PC-9 (cell line): ENCODE measurements at regions not wholly inside any gene's neighbourhood (a gene's known extent, or its start where the extent isn't known, plus 50 kb on each side); places are given as distances from the start of the nearest gene placed in this dataset.
"Not testable (repeated sequence)": the region's sequence is repeated elsewhere in the genome, so short reads cannot be mapped to it uniquely, and the experiment has no call there.

Experiments used
- BruUV-seq: library from RNA; stranded (reverse); fragments of 400-500 nt; replicated peaks from 2 replicates; lab custom pipeline; 2021; lab: Mats Ljungman, UMichigan
- CTCF ChIA-PET: fragments of 300-600 bp; sonication (Branson Sonifier 250); formaldehyde crosslinking; loops from one replicate; lab custom pipeline; 2022; ENCODE audit warnings: antibody characterized with exemption; lab: Charles Lee
- POLR2A ChIA-PET: fragments of 300-600 bp; sonication (Branson Sonifier 250); formaldehyde crosslinking; loops from one replicate; lab custom pipeline; 2022; ENCODE audit warnings: antibody characterized with exemption; ENCODE audit not compliant: unreplicated experiment; lab: Charles Lee
- DNase-seq, 2 experiments: peaks; one replicate each; pipeline versions ENCODE4 v3.0.0 to v3.0.0-alpha.2; 2015 to 2022; ENCODE audit warnings: mixed read lengths in 1 of 2
- H2AFZ ChIP-seq: fragments of 200-600 bp; sonication (generic); 2 replicates; pipeline ENCODE4 v1.8.1; 2017; ENCODE audit warnings: antibody characterized with exemption
- H3F3A ChIP-seq: fragments of 200-600 bp; sonication (generic); 2 replicates; pipeline ENCODE4 v1.8.1; 2017; ENCODE audit warnings: antibody characterized with exemption, mild to moderate bottlenecking, low read depth; ENCODE audit not compliant: insufficient read depth
- H3K27ac ChIP-seq: fragments of 200-600 bp; sonication (generic); 2 replicates; pipeline ENCODE4 v1.6.1; 2016; ENCODE audit warnings: mixed run types
- H3K27me3 ChIP-seq: fragments of 200-600 bp; sonication (generic); 2 replicates; pipeline ENCODE4 v1.6.1; 2016; ENCODE audit warnings: low read depth, mixed run types; ENCODE audit not compliant: insufficient read depth
- H3K36me3 ChIP-seq: fragments of 200-600 bp; sonication (generic); 2 replicates; pipeline ENCODE4 v1.6.1; 2016; ENCODE audit warnings: low read depth, mixed run types
- H3K4me1 ChIP-seq: fragments of 200-600 bp; sonication (generic); replicated peaks from 2 replicates; pipeline ENCODE4 v1.6.1; 2016; ENCODE audit warnings: mixed run types; ENCODE audit not compliant: insufficient read depth
- H3K4me2 ChIP-seq: fragments of 200-600 bp; sonication (generic); 2 replicates; pipeline ENCODE4 v1.6.1; 2017; ENCODE audit warnings: mixed run types
- H3K4me3 ChIP-seq: fragments of 200-600 bp; sonication (generic); 2 replicates; pipeline ENCODE4 v1.6.1; 2016; ENCODE audit warnings: mixed run types
- H3K79me2 ChIP-seq: fragments of 200-600 bp; sonication (generic); 2 replicates; pipeline ENCODE4 v1.6.1; 2017; ENCODE audit warnings: low read depth, mixed run types
- H3K9me2 ChIP-seq: fragments of 200-600 bp; sonication (generic); 2 replicates; pipeline ENCODE4 v1.8.1; 2017; ENCODE audit warnings: mild to moderate bottlenecking; ENCODE audit not compliant: insufficient read depth
- H3K9me3 ChIP-seq: fragments of 200-600 bp; sonication (generic); 2 replicates; pipeline ENCODE4 v1.8.1; 2016; ENCODE audit warnings: low read depth; ENCODE audit not compliant: insufficient read depth
- H4K20me1 ChIP-seq: fragments of 200-600 bp; sonication (generic); 2 replicates; pipeline ENCODE4 v1.8.1; 2017; ENCODE audit not compliant: insufficient read depth
- EZH2 ChIP-seq: fragments of 200-600 bp; sonication (generic); IDR thresholded peaks from 2 replicates; pipeline ENCODE4 v1.8.0; 2017; ENCODE audit warnings: antibody characterized with exemption, low read depth
- intact Hi-C: fragments of 100-400 bp; cut with micrococcal nuclease; formaldehyde crosslinking; loops from one replicate; pipeline ENCODE4 v1.10.0; 2022; ENCODE audit not compliant: unreplicated experiment
- TF ChIP-seq, protein P1 (sequence below): fragments of 200-600 bp; sonication (generic); conservative IDR thresholded peaks from 2 replicates; pipeline ENCODE4 v1.6.1; 2017; ENCODE audit warnings: mixed run types, antibody characterized with exemption, mild to moderate bottlenecking, moderate library complexity

DNA sequence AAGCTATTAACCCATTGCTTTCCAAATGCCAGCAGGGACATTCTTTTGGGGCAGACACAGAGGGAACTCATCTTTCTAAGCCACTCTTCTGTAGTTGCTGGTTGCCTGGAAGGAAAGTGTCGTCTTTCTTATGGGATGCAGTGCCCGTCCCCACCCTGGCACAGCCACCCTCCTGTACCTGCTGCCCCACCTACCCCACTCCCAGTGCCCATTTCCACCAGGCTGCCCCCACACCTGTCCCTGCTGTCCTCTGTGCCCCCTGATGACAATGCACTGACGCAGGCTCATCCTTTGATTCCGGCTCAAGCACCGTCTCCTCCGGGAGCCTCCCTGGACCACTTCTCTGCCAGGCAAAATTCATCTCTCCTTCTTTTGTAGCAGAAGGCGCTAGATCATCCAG, 190.4 kb upstream of the CDH5 start:
- CTCF ChIA-PET = no interaction called here
- BruUV-seq = no TSS peak
- no peaks in the 10 kb centered on the region for H3K9me3 ChIP-seq
- no peak for TF ChIP-seq EZH2
- TF ChIP-seq, protein P1, sequence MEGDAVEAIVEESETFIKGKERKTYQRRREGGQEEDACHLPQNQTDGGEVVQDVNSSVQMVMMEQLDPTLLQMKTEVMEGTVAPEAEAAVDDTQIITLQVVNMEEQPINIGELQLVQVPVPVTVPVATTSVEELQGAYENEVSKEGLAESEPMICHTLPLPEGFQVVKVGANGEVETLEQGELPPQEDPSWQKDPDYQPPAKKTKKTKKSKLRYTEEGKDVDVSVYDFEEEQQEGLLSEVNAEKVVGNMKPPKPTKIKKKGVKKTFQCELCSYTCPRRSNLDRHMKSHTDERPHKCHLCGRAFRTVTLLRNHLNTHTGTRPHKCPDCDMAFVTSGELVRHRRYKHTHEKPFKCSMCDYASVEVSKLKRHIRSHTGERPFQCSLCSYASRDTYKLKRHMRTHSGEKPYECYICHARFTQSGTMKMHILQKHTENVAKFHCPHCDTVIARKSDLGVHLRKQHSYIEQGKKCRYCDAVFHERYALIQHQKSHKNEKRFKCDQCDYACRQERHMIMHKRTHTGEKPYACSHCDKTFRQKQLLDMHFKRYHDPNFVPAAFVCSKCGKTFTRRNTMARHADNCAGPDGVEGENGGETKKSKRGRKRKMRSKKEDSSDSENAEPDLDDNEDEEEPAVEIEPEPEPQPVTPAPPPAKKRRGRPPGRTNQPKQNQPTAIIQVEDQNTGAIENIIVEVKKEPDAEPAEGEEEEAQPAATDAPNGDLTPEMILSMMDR = no peak
- no peaks in the 10 kb centered on the region for H3K79me2 ChIP-seq
- no peak overlapping the region for H3K4me3 ChIP-seq
- peaks cover 66% of the 10 kb centered on the region for H3K27me3 ChIP-seq
- no peaks in the 10 kb centered on the region for H3K9me2 ChIP-seq
- no peaks in the 10 kb centered on the region for H3K36me3 ChIP-seq
- no peak overlapping the region for H2AFZ ChIP-seq
- no peak for DNase-seq
- POLR2A ChIA-PET = no interaction called here
- intact Hi-C loops = no loop called here
- no peak overlapping the region for H3K27ac ChIP-seq
- no peaks in the 10 kb centered on the region for H4K20me1 ChIP-seq
- no peaks in the 10 kb centered on the region for H3K4me1 ChIP-seq
- no peak overlapping the region for H3K4me2 ChIP-seq
- H3F3A ChIP-seq = no peaks in the 10 kb centered on the region

- no peaks in the 10 kb centered on the region for H3K36me3 ChIP-seq
- intact Hi-C loops = no loop called here
- H3K9me2 ChIP-seq = no peaks in the 10 kb centered on the region
- H3K4me1 ChIP-seq = no peaks in the 10 kb centered on the region
- peaks cover 69% of the 10 kb centered on the region for H3K27me3 ChIP-seq
- H3K4me3 ChIP-seq = no peak overlapping the region
- no peaks in the 10 kb centered on the region for H4K20me1 ChIP-seq
- DNase-seq = no peak
- no TSS peak for BruUV-seq
- no peaks in the 10 kb centered on the region for H3F3A ChIP-seq
- no peaks in the 10 kb centered on the region for H3K9me3 ChIP-seq
- H3K27ac ChIP-seq = no peak overlapping the region
- ChIA-PET CTCF (no interaction called here), POLR2A (no interaction called here)
- H3K4me2 ChIP-seq = no peak overlapping the region
- no peak overlapping the region for H2AFZ ChIP-seq
- TF ChIP-seq, protein P1 = no peak
- TF ChIP-seq EZH2 = no peak
- no peaks in the 10 kb centered on the region for H3K79me2 ChIP-seq
Observed at GRCh38 chr16:66175636-66176035, 190.9 kb upstream of the CDH5 start.

- no TSS peak for BruUV-seq
- POLR2A ChIA-PET = no interaction called here
Observed at GRCh38 chr16:66175058-66175457, 191.4 kb upstream of the CDH5 start.

DNA sequence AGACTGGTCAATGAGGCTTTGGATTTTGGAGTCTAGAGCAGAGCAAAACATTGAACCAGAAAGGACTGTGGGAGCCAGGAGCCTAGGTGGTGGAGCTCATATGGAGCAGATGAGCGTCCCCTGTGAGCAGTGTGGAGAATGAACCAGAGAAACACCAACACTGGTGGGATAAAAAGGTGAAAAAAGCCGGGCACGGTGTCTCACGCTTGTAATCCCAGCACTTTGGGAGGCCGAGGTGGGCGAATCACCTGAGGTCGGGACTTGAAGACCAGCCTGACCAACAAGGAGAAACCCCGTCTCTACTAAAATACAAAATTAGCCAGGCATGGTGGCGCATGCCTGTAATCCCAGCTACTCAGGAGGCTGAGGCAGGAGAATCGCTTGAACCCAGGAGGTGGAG, 192.7 kb upstream of the CDH5 start:
- H4K20me1 ChIP-seq, CTCF ChIA-PET, intact Hi-C loops, H3K36me3 ChIP-seq, H3K27ac ChIP-seq, H3K4me1 ChIP-seq, DNase-seq, H3K4me2 ChIP-seq, BruUV-seq, H3K4me3 ChIP-seq, H3K9me2 ChIP-seq, H2AFZ ChIP-seq, H3K9me3 ChIP-seq, H3K79me2 ChIP-seq, H3F3A ChIP-seq, POLR2A ChIA-PET: not testable (repeated sequence)
- peaks cover 78% of the 10 kb centered on the region for H3K27me3 ChIP-seq

More at GRCh38 chr16:66175058-66175457, 191.4 kb upstream of the CDH5 start:
- intact Hi-C loops = no loop called here
- Histone ChIP-seq H3K4me2 (no peak overlapping the region), H3K27ac (no peak overlapping the region), H3K4me3 (no peak overlapping the region), H2AFZ (no peak overlapping the region), H4K20me1 (no peaks in the 10 kb centered on the region), H3K4me1 (no peaks in the 10 kb centered on the region), H3K36me3 (no peaks in the 10 kb centered on the region), H3K79me2 (no peaks in the 10 kb centered on the region), H3K9me3 (no peaks in the 10 kb centered on the region), H3F3A (no peaks in the 10 kb centered on the region), H3K27me3 (peaks cover 70% of the 10 kb centered on the region), H3K9me2 (no peaks in the 10 kb centered on the region)
- CTCF ChIA-PET = no interaction called here
- DNase-seq = no peak
- TF ChIP-seq, protein P1 = no peak
- TF ChIP-seq EZH2 = no peak

- intact Hi-C loops, BruUV-seq: not testable (repeated sequence)
Observed at GRCh38 chr16:66173181-66173580, 193.3 kb upstream of the CDH5 start.

More at GRCh38 chr16:66173181-66173580, 193.3 kb upstream of the CDH5 start:
- H3K27ac ChIP-seq, H3K4me3 ChIP-seq, H3K36me3 ChIP-seq, POLR2A ChIA-PET, H3K4me2 ChIP-seq, H3K79me2 ChIP-seq, H3K4me1 ChIP-seq, H2AFZ ChIP-seq, DNase-seq, H3F3A ChIP-seq, H3K9me3 ChIP-seq, H3K9me2 ChIP-seq, H4K20me1 ChIP-seq, CTCF ChIA-PET: not testable (repeated sequence)
- H3K27me3 ChIP-seq = peaks cover 82% of the 10 kb centered on the region
